ENCODE measurements at regions not wholly inside any gene's neighbourhood (a gene's known extent, or its start where the extent isn't known, plus 50 kb on each side); places are given as distances from the start of the nearest gene placed in this dataset.
"Not testable (repeated sequence)": the region's sequence is repeated elsewhere in the genome, so short reads cannot be mapped to it uniquely, and the experiment has no call there.

- DNase-seq (ENCODE audit: low read depth), result no peak
Observed at GRCh38 chr5:116740771-116741170, 166.1 kb upstream of the SEMA6A start.

- no peak for DNase-seq (ENCODE audit: low read depth)
Observed at GRCh38 chr5:116739571-116739970, 164.9 kb upstream of the SEMA6A start.

GRCh38 chr5:116738615-116739261 is 164.1 kb upstream of the SEMA6A start:
- DNase-seq (ENCODE audit: low read depth), result no peak

- DNase-seq (ENCODE audit: low read depth), result no peak
Observed at GRCh38 chr5:116738239-116738614, 163.6 kb upstream of the SEMA6A start.

GRCh38 chr5:116736671-116737070 is 162.0 kb upstream of the SEMA6A start:
- no peak for DNase-seq (ENCODE audit: low read depth)

GRCh38 chr5:116733991-116734975 is 159.7 kb upstream of the SEMA6A start:
- DNase-seq (ENCODE audit: low read depth), result no peak

- no peak for DNase-seq (ENCODE audit: low read depth)
Observed at GRCh38 chr5:116732591-116732990, 158.0 kb upstream of the SEMA6A start.

GRCh38 chr5:116731432-116731831 is 156.8 kb upstream of the SEMA6A start:
- DNase-seq (ENCODE audit: low read depth), result no peak

GRCh38 chr5:116730706-116731105 is 156.1 kb upstream of the SEMA6A start:
- DNase-seq (ENCODE audit: low read depth), result no peak

GRCh38 chr5:116730185-116730584 is 155.6 kb upstream of the SEMA6A start:
- no peak for DNase-seq (ENCODE audit: low read depth)

- no peak for DNase-seq (ENCODE audit: low read depth)
Observed at GRCh38 chr5:116727248-116727647, 152.6 kb upstream of the SEMA6A start.

GRCh38 chr5:116726180-116726579 is 151.6 kb upstream of the SEMA6A start:
- DNase-seq (ENCODE audit: low read depth), result not testable (repeated sequence)

- DNase-seq (ENCODE audit: low read depth), result no peak
Observed at GRCh38 chr5:116724971-116725370, 150.3 kb upstream of the SEMA6A start.

GRCh38 chr5:116722651-116723050 is 148.0 kb upstream of the SEMA6A start:
- no peak for DNase-seq (ENCODE audit: low read depth)

- no peak for DNase-seq (ENCODE audit: low read depth)
Observed at GRCh38 chr5:116719106-116719505, 144.5 kb upstream of the SEMA6A start.

- DNase-seq (ENCODE audit: low read depth), result no peak
Observed at GRCh38 chr5:116718317-116718716, 143.7 kb upstream of the SEMA6A start.

GRCh38 chr5:116709082-116709481 is 134.5 kb upstream of the SEMA6A start:
- DNase-seq (ENCODE audit: low read depth), result no peak

GRCh38 chr5:116705121-116705519 is 130.5 kb upstream of the SEMA6A start:
- DNase-seq (ENCODE audit: low read depth), result not testable (repeated sequence)

GRCh38 chr5:116703941-116704340 is 129.3 kb upstream of the SEMA6A start:
- no peak for DNase-seq (ENCODE audit: low read depth)

- DNase-seq (ENCODE audit: low read depth), result no peak
Observed at GRCh38 chr5:116703328-116703727, 128.7 kb upstream of the SEMA6A start.

GRCh38 chr5:116702776-116703175 is 128.2 kb upstream of the SEMA6A start:
- no peak for DNase-seq (ENCODE audit: low read depth)

- DNase-seq (ENCODE audit: low read depth), result no peak
Observed at GRCh38 chr5:116699332-116699731, 124.7 kb upstream of the SEMA6A start.

GRCh38 chr5:116696366-116696765 is 121.7 kb upstream of the SEMA6A start:
- no peak for DNase-seq (ENCODE audit: low read depth)

Data from CMK (cell line).